ENCODE measurements at regions not wholly inside any gene's neighbourhood (a gene's known extent, or its start where the extent isn't known, plus 50 kb on each side); places are given as distances from the start of the nearest gene placed in this dataset.

GRCh38 chr13:62997696-62998095 lies 1582.0 kb upstream of the PCDH20 start:
- TF ChIP-seq CTCF (IDR thresholded peaks at IDR 0.05; ENCODE audit: low read depth, low read length) (no peak), EZH2phosphoT487 (IDR thresholded peaks at IDR 0.05; ENCODE audit: low read depth) (no peak)
